Erythroblast (primary cell): ENCODE measurements at regions not wholly inside any gene's neighbourhood (a gene's known extent, or its start where the extent isn't known, plus 50 kb on each side); places are given as distances from the start of the nearest gene placed in this dataset.

Experiments
- GATA1 ChIP-seq: IDR thresholded peaks from 2 replicates; pipeline ENCODE4 v1.6.1; 2011; ENCODE audit warnings: low read depth, mild to moderate bottlenecking, control low read depth, low read length, moderate library complexity
- POLR2A ChIP-seq: IDR thresholded peaks from 2 replicates; pipeline ENCODE4 v1.6.1; 2011; ENCODE audit warnings: mild to moderate bottlenecking, low read length

DNA sequence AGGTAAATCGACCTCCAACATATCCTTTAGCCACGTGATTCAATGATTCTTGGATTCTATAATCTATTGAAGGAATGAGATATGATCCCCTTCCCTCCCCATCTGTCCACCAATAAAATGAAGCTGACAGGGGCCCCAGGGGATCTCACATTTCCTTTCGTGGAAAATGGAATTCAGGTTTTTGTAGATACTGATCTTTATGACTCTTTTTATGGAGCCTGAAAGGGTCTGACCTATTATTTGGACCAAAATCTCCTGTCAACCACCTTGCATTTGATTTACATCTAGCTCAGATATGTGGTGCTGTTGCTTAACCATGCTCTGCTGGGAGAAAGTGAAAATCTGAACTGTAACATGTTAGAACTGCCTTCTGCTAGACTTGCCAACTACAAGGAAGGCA, 234.0 kb upstream of the CXCL12 start:
- no peak for TF ChIP-seq POLR2A
- no peak for TF ChIP-seq GATA1
